CD14-positive monocyte (primary cell): ENCODE measurements at regions not wholly inside any gene's neighbourhood (a gene's known extent, or its start where the extent isn't known, plus 50 kb on each side); places are given as distances from the start of the nearest gene placed in this dataset.

Source experiments
- DNase-seq, 3 donors: peaks; one replicate each; pipeline ENCODE4 v3.0.0-alpha.2; 2011 to 2022
- H2AFZ ChIP-seq: 2 replicates; pipeline ENCODE4 v1.6.0; 2012; ENCODE audit warnings: mild to moderate bottlenecking, low read depth, low read length, inconsistent platforms; ENCODE audit not compliant: insufficient read depth, poor library complexity, severe bottlenecking
- H3K27ac ChIP-seq, 2 donors: 1 replicate in 1 of 2; 2 replicates in 1 of 2; pipeline ENCODE4 v1.5.1; 2012 to 2013; ENCODE audit warnings: low read length in 2 of 2, control low read depth in 1 of 2, inconsistent platforms in 1 of 2, low read depth in 1 of 2, mild to moderate bottlenecking in 1 of 2
- H3K27me3 ChIP-seq, 2 donors: one replicate each; pipeline versions ENCODE4 v1.6.0 to v1.6.1; 2011 to 2013; ENCODE audit warnings: low read length in 2 of 2; ENCODE audit not compliant: control insufficient read depth in 2 of 2, insufficient read depth in 2 of 2
- H3K36me3 ChIP-seq, 2 donors: replicated peaks in 1 of 2; 1 replicate in 1 of 2; 2 replicates in 1 of 2; pipeline versions ENCODE4 v1.5.1 to v1.6.1; 2012 to 2013; ENCODE audit warnings: low read length in 2 of 2, control low read depth in 1 of 2, inconsistent platforms in 1 of 2, mild to moderate bottlenecking in 1 of 2; ENCODE audit not compliant: insufficient read depth in 2 of 2, control insufficient read depth in 1 of 2
- H3K4me1 ChIP-seq, 2 donors: 1 replicate in 1 of 2; 2 replicates in 1 of 2; pipeline versions ENCODE4 v1.5.1 to v1.6.1; 2012 to 2013; ENCODE audit warnings: low read length in 2 of 2, control low read depth in 1 of 2, inconsistent platforms in 1 of 2, mild to moderate bottlenecking in 1 of 2, moderate library complexity in 1 of 2; ENCODE audit not compliant: insufficient read depth in 2 of 2, control insufficient read depth in 1 of 2
- H3K4me2 ChIP-seq: replicated peaks from 2 replicates; pipeline ENCODE3; 2012; ENCODE audit warnings: low read length, moderate library complexity, mild to moderate bottlenecking; ENCODE audit not compliant: poor library complexity, severe bottlenecking; ENCODE audit errors: extremely low read depth
- H3K4me3 ChIP-seq, 3 experiments: fragments of 200-600 bp in 1 of 3; sonication (generic) in 1 of 3; replicated peaks in 1 of 3; 1 replicate in 2 of 3; 2 replicates in 1 of 3; pipeline ENCODE4 v1.5.1; 2011 to 2013; ENCODE audit warnings: low read length in 3 of 3, mild to moderate bottlenecking in 3 of 3, control low read depth in 2 of 3, low read depth in 2 of 3, inconsistent platforms in 1 of 3, moderate library complexity in 1 of 3
- H3K79me2 ChIP-seq: 2 replicates; pipeline ENCODE4 v1.6.0; 2012; ENCODE audit warnings: mild to moderate bottlenecking, control low read depth, inconsistent platforms, low read length, moderate library complexity; ENCODE audit not compliant: insufficient read depth
- H3K9ac ChIP-seq: 2 replicates; pipeline ENCODE4 v1.6.0; 2017; ENCODE audit warnings: low read length, mild to moderate bottlenecking; ENCODE audit not compliant: insufficient read depth, poor library complexity, severe bottlenecking
- H3K9me3 ChIP-seq, 2 donors: replicated peaks in 1 of 2; 1 replicate in 1 of 2; 2 replicates in 1 of 2; pipeline versions ENCODE4 v1.5.1 to v1.6.1; 2012 to 2013; ENCODE audit warnings: low read length in 2 of 2, control low read depth in 1 of 2; ENCODE audit not compliant: control insufficient read depth in 1 of 2, insufficient read depth in 1 of 2
- H4K20me1 ChIP-seq: 2 replicates; pipeline ENCODE4 v1.6.0; 2012; ENCODE audit warnings: mild to moderate bottlenecking, low read length, control low read depth, moderate library complexity; ENCODE audit not compliant: insufficient read depth
- H3K27ac Mint-ChIP-seq, 7 donors: one replicate each; pipeline ENCODE4 v1.8.0; 2020; ENCODE audit warnings: mild to moderate bottlenecking in 7 of 7, mixed read lengths in 7 of 7, moderate library complexity in 6 of 7, inconsistent platforms in 2 of 7
- H3K27me3 Mint-ChIP-seq, 3 donors: one replicate each; pipeline ENCODE4 v1.8.0; 2021 to 2022; ENCODE audit warnings: low read depth in 3 of 3, mild to moderate bottlenecking in 3 of 3, mixed read lengths in 3 of 3, moderate library complexity in 3 of 3, inconsistent platforms in 1 of 3
- H3K36me3 Mint-ChIP-seq, 2 donors: one replicate each; pipeline ENCODE4 v1.8.0; 2020; ENCODE audit warnings: mixed read lengths in 2 of 2, inconsistent platforms in 1 of 2, mild to moderate bottlenecking in 1 of 2
- H3K4me1 Mint-ChIP-seq: one replicate; pipeline ENCODE4 v1.8.0; 2020; ENCODE audit warnings: mild to moderate bottlenecking, mixed read lengths
- H3K4me3 Mint-ChIP-seq, 2 donors: one replicate each; pipeline ENCODE4 v1.8.0; 2020; ENCODE audit warnings: mild to moderate bottlenecking in 2 of 2, mixed read lengths in 2 of 2, moderate library complexity in 1 of 2
- H3K9me3 Mint-ChIP-seq, 7 donors: one replicate each; pipeline ENCODE4 v1.8.0; 2020 to 2022; ENCODE audit warnings: mixed read lengths in 7 of 7, mild to moderate bottlenecking in 6 of 7, moderate library complexity in 6 of 7, inconsistent platforms in 2 of 7
- CTCF ChIP-seq: fragments of 200-600 bp; IDR thresholded peaks from one replicate; pipeline ENCODE4 v1.8.0; 2022; ENCODE audit warnings: antibody characterized with exemption, mild to moderate bottlenecking
- WGBS: methylation state at CpG from one replicate; pipeline ENCODE4 v1.1.5; 2013; ENCODE audit warnings: missing lambda C conversion rate; ENCODE audit not compliant: insufficient coverage; 5-methylcytosine and 5-hydroxymethylcytosine counted together
- intact Hi-C, 2 donors: fragments of 100-400 bp; cut with micrococcal nuclease; formaldehyde crosslinking; loops; one replicate each; pipeline versions ENCODE4 v1.15.0 to v1.15.1; 2023

- no CpG with 5 or more reads among the region's 5 CpGs for WGBS
- Mint-ChIP-seq H3K27ac (no peak overlapping the region), H3K36me3 (no peaks in the 10 kb centered on the region), H3K9me3 (peaks cover 0 to 4% (median 1%) of the 10 kb centered on the region in 7 donors), H3K4me1 (no peaks in the 10 kb centered on the region), H3K4me3 (no peak overlapping the region), H3K27me3 (peaks cover 0 to 3% (median 0%) of the 10 kb centered on the region in 3 donors)
- Histone ChIP-seq H3K27ac (no peak overlapping the region), H3K4me3 (no peak overlapping the region), H2AFZ (no peak overlapping the region), H3K4me2 (no peak overlapping the region), H3K27me3 (no peaks in the 10 kb centered on the region), H3K79me2 (no peaks in the 10 kb centered on the region), H3K9ac (no peak overlapping the region), H3K36me3 (no peaks in the 10 kb centered on the region), H4K20me1 (no peaks in the 10 kb centered on the region), H3K9me3 (no peaks in the 10 kb centered on the region), H3K4me1 (no peaks in the 10 kb centered on the region)
- TF ChIP-seq CTCF, result no peak
- intact Hi-C loops, result no loop called here
- no peak for DNase-seq
Observed at GRCh38 chr10:2589196-2589595, 478.2 kb upstream of the PFKP start.

GRCh38 chr10:2584385-2584784 lies 483.0 kb upstream of the PFKP start:
- Histone ChIP-seq H3K4me3 (no peak overlapping the region), H3K27me3 (no peaks in the 10 kb centered on the region), H3K36me3 (no peaks in the 10 kb centered on the region), H3K9me3 (no peaks in the 10 kb centered on the region), H3K4me2 (no peak overlapping the region), H3K4me1 (no peaks in the 10 kb centered on the region), H3K79me2 (no peaks in the 10 kb centered on the region), H3K9ac (no peak overlapping the region), H3K27ac (no peak overlapping the region), H4K20me1 (no peaks in the 10 kb centered on the region), H2AFZ (no peak overlapping the region)
- Mint-ChIP-seq H3K27me3 (peaks cover 0 to 1% (median 0%) of the 10 kb centered on the region in 3 donors), H3K4me1 (no peaks in the 10 kb centered on the region), H3K27ac (no peak overlapping the region), H3K36me3 (no peaks in the 10 kb centered on the region), H3K9me3 (peaks cover 0 to 3% (median 0%) of the 10 kb centered on the region in 7 donors), H3K4me3 (no peak overlapping the region)
- no peak for TF ChIP-seq CTCF
- DNase-seq, result no peak
- intact Hi-C loops, result no loop called here
- no CpG with 5 or more reads among the region's 2 CpGs for WGBS
